K562 (cell line): ENCODE measurements at regions not wholly inside any gene's neighbourhood (a gene's known extent, or its start where the extent isn't known, plus 50 kb on each side); places are given as distances from the start of the nearest gene placed in this dataset.

ENCODE experiments used
- ATAC-seq: fragments of 200-7000 bp; cut with Tn5 transposase; 3 replicates; pipeline ENCODE4 v1.9.1; 2020; ENCODE audit warnings: moderate library complexity
- BruUV-seq: library from RNA; stranded (reverse); fragments of 400-500 nt; replicated peaks from 2 replicates; lab custom pipeline; 2021; lab: Mats Ljungman, UMichigan
- CTCF ChIA-PET: fragments of 300-600 bp; formaldehyde crosslinking; extraction: SDS; loops from one replicate; lab custom pipeline; 2021; ENCODE audit warnings: low intra/inter-chr PET ratio; lab: Yijun Ruan, JAX
- POLR2A ChIA-PET: fragments of 300-600, 350-650 bp; sonication (Branson Sonifier 250); formaldehyde crosslinking; extraction: SDS; loops from one replicate; lab custom pipeline; 2021; ENCODE audit warnings: antibody characterized with exemption, inconsistent platforms; lab: Yijun Ruan, JAX
- DNase-seq, 4 experiments: peaks; one replicate each; pipeline versions ENCODE4 v3.0.0 to v3.0.0-alpha.2; 2011 to 2018; ENCODE audit warnings: low spot score in 3 of 4, mixed read lengths in 3 of 4; ENCODE audit errors: extremely low read depth in 1 of 4
- FAIRE-seq: peaks from 2 replicates; lab custom pipeline; 2011; peaks lifted over from hg19 to GRCh38; lab: Jason Lieb, UNC
- H2AFZ ChIP-seq: 2 replicates; pipeline ENCODE4 v1.6.0; 2011; ENCODE audit warnings: low read depth, low read length, control low read depth, inconsistent platforms
- H3K27ac ChIP-seq: fragments of 200-600 bp; 3 replicates; pipeline ENCODE4 v1.8.0; 2011; ENCODE audit warnings: low read depth, mild to moderate bottlenecking, control low read depth, inconsistent platforms, low read length, moderate library complexity, mixed read lengths; ENCODE audit errors: extremely low read depth
- H3K27me3 ChIP-seq, 2 experiments: fragments of 300-600 bp in 1 of 2; 2 replicates in 1 of 2; 3 replicates in 1 of 2; pipeline versions ENCODE4 v1.6.0 to v1.8.0; 2011; ENCODE audit warnings: inconsistent platforms in 2 of 2, low read length in 2 of 2, mild to moderate bottlenecking in 1 of 2, mixed read lengths in 1 of 2, moderate library complexity in 1 of 2; ENCODE audit not compliant: control insufficient read depth in 2 of 2, insufficient read depth in 2 of 2
- H3K36me3 ChIP-seq: fragments of 300-600 bp; 3 replicates; pipeline ENCODE4 v1.8.0; 2011; ENCODE audit warnings: mild to moderate bottlenecking, low read length, inconsistent platforms; ENCODE audit not compliant: control insufficient read depth, insufficient read depth
- H3K4me1 ChIP-seq, 2 experiments: fragments of 200-600 bp in 1 of 2; replicated peaks in 1 of 2; 2 replicates in 1 of 2; 3 replicates in 1 of 2; pipeline versions ENCODE4 v1.5.1 to v1.8.0; 2011; ENCODE audit warnings: inconsistent platforms in 2 of 2, low read length in 2 of 2, mild to moderate bottlenecking in 1 of 2, mixed read lengths in 1 of 2, moderate library complexity in 1 of 2; ENCODE audit not compliant: control insufficient read depth in 2 of 2, insufficient read depth in 2 of 2
- H3K4me2 ChIP-seq: 2 replicates; pipeline ENCODE4 v1.6.1; 2011; ENCODE audit warnings: low read length, control low read depth, inconsistent platforms, mixed read lengths; ENCODE audit not compliant: insufficient read depth
- H3K4me3 ChIP-seq: fragments of 200-600 bp; sonication (generic), shearing (Covaris generic); 2 replicates; pipeline ENCODE4 v1.5.1; 2016; ENCODE audit warnings: control low read depth, inconsistent platforms
- H3K79me2 ChIP-seq: fragments of 200-600 bp; 3 replicates; pipeline ENCODE4 v1.8.0; 2011; ENCODE audit warnings: low read length, inconsistent platforms; ENCODE audit not compliant: control insufficient read depth, insufficient read depth
- H3K9ac ChIP-seq, 2 experiments: 2 replicates each; pipeline versions ENCODE4 v1.6.0 to v1.6.1; 2011; ENCODE audit warnings: low read depth in 2 of 2, low read length in 2 of 2, control low read depth in 1 of 2, inconsistent platforms in 1 of 2, mild to moderate bottlenecking in 1 of 2, mixed read lengths in 1 of 2; ENCODE audit not compliant: insufficient read depth in 1 of 2
- H3K9me1 ChIP-seq: one replicate; pipeline ENCODE4 v1.6.0; 2011; ENCODE audit warnings: inconsistent platforms, mild to moderate bottlenecking, low read length, moderate library complexity; ENCODE audit not compliant: control insufficient read depth, insufficient read depth
- H3K9me3 ChIP-seq: replicated peaks from 2 replicates; pipeline ENCODE4 v1.5.1; 2011; ENCODE audit warnings: low read depth, low read length, inconsistent platforms; ENCODE audit not compliant: control insufficient read depth, insufficient read depth
- H4K20me1 ChIP-seq: replicated peaks from 2 replicates; pipeline ENCODE4 v1.6.1; 2011; ENCODE audit warnings: low read length, inconsistent platforms, mixed read lengths; ENCODE audit not compliant: control insufficient read depth, insufficient read depth
- BHLHE40 ChIP-seq: IDR thresholded peaks from 2 replicates; pipeline ENCODE4 v1.6.1; 2011; ENCODE audit warnings: low read length, improper control_type of control experiment
- CEBPB ChIP-seq: fragments of 450-650 bp; IDR thresholded peaks from 2 replicates; pipeline ENCODE4 v1.6.1; 2016; ENCODE audit warnings: missing genetic modification characterization, missing compliant biosample characterization
- CHCHD3 ChIP-seq: fragments of 250-450 bp; sonication (Bioruptor Pico); IDR thresholded peaks from 2 replicates; pipeline ENCODE4 v2.1.2; 2022; ENCODE audit warnings: mild to moderate bottlenecking
- KAT2B ChIP-seq: IDR thresholded peaks from one replicate; pipeline ENCODE4 v1.6.1; 2012; ENCODE audit warnings: low read depth, mild to moderate bottlenecking, control low read depth, inconsistent platforms, low read length, moderate library complexity
- NR2F6 ChIP-seq: fragments of 450-650 bp; formaldehyde crosslinking; IDR thresholded peaks from 2 replicates; pipeline ENCODE4 v1.4.0; 2020; ENCODE audit warnings: mild to moderate bottlenecking
- PCBP2 ChIP-seq: fragments of 200-400 bp; formaldehyde crosslinking; IDR thresholded peaks from 2 replicates; pipeline ENCODE4 v1.6.1; 2018; ENCODE audit warnings: low read length, low read depth, mild to moderate bottlenecking, moderate library complexity; ENCODE audit not compliant: poor library complexity, severe bottlenecking
- RFX1 ChIP-seq: fragments of 450-650 bp; IDR thresholded peaks from 2 replicates; pipeline ENCODE4 v1.6.1; 2016; ENCODE audit warnings: mild to moderate bottlenecking, moderate library complexity
- ZNF12 ChIP-seq: sonication (generic); formaldehyde crosslinking; IDR thresholded peaks from 2 replicates; pipeline ENCODE4 v1.4.0; 2020; ENCODE audit warnings: mild to moderate bottlenecking, missing genetic modification reagents
- ZNF639 ChIP-seq, 2 experiments: fragments of 200-800 bp in 1 of 2; sonication (Bioruptor generic) in 1 of 2; sonication (generic) in 1 of 2; formaldehyde crosslinking in 1 of 2; IDR thresholded peaks in 1 of 2; conservative IDR thresholded peaks in 1 of 2; 2 replicates each; pipeline versions ENCODE4 v1.5.0 to v1.6.1; 2016 to 2020; ENCODE audit warnings: missing compliant biosample characterization in 1 of 2, missing genetic modification characterization in 1 of 2, missing genetic modification reagents in 1 of 2
- whole genome bisulfite sequencing: fragments of 100-300 bp; shearing (Covaris generic); methylation state at CpG from one replicate; pipeline ENCODE4 v1.1.6; 2016; ENCODE audit warnings: low coverage, mixed read lengths; ENCODE audit not compliant: insufficient coverage; ENCODE audit errors: missing lambda C conversion rate; 5-methylcytosine and 5-hydroxymethylcytosine counted together
- in situ Hi-C: fragments of 300-500 bp; cut with MboI; formaldehyde crosslinking; loops from 4 replicates; pipeline ENCODE4 v1.15.0; 2018; ENCODE audit warnings: inconsistent platforms, mixed read lengths
- intact Hi-C: fragments of 100-400 bp; cut with micrococcal nuclease; formaldehyde crosslinking; loops from 2 replicates; pipeline ENCODE4 v1.14.2; 2022
- TF ChIP-seq, protein P1 (sequence below): sonication (generic); formaldehyde crosslinking; IDR thresholded peaks from 2 replicates; pipeline ENCODE4 v1.8.0; 2022; ENCODE audit warnings: mild to moderate bottlenecking, missing genetic modification reagents
- TF ChIP-seq, protein P2 (sequence below): IDR thresholded peaks from 2 replicates; pipeline ENCODE4 v1.6.1; 2011; ENCODE audit warnings: borderline replicate concordance, low read depth, mild to moderate bottlenecking, moderate library complexity, low read length; ENCODE audit not compliant: insufficient read depth, poor library complexity, severe bottlenecking

- Histone ChIP-seq H3K36me3 (no peaks in the 10 kb centered on the region), H3K27me3 (no peaks in the 10 kb centered on the region; a peak in 2 of 5 replicates), H3K79me2 (no peaks in the 10 kb centered on the region), H3K4me1 (no peaks in the 10 kb centered on the region), H3K9ac (no peak overlapping the region), H3K27ac (no peak overlapping the region), H3K9me1 (no peaks in the 10 kb centered on the region), H3K4me3 (no peak overlapping the region), H3K4me2 (no peak overlapping the region), H2AFZ (no peak overlapping the region), H3K9me3 (no peaks in the 10 kb centered on the region), H4K20me1 (no peaks in the 10 kb centered on the region)
- ATAC-seq (no peak), DNase-seq (no peak), FAIRE-seq (no peak)
- in situ Hi-C loops = no loop called here
- intact Hi-C loops = no loop called here
- under 1% methylated on average over 10 of the region's 10 CpGs for WGBS
- BruUV-seq = no TSS peak
- POLR2A ChIA-PET = no interaction called here
- CTCF ChIA-PET = no interaction called here
- TF ChIP-seq PCBP2 = no peak
- TF ChIP-seq ZNF12 (CRISPR knock-in tag) = no peak
- TF ChIP-seq CHCHD3 (CRISPR knock-in tag) = no peak
- TF ChIP-seq KAT2B = no peak
- TF ChIP-seq BHLHE40 = no peak
- no peak for TF ChIP-seq RFX1
- no peak for TF ChIP-seq ZNF639 (CRISPR knock-in tag; conservative IDR thresholded peaks at IDR 0.05 in 1 of 2, IDR thresholded peaks at IDR 0.05 in 1 of 2)
- TF ChIP-seq, protein P1, sequence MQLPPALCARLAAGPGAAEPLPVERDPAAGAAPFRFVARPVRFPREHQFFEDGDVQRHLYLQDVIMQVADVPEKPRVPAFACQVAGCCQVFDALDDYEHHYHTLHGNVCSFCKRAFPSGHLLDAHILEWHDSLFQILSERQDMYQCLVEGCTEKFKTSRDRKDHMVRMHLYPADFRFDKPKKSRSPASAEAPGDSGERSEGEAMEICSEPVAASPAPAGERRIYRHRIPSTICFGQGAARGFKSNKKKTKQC = no peak
- no peak for TF ChIP-seq NR2F6 (CRISPR knock-in tag)
- TF ChIP-seq, protein P2, sequence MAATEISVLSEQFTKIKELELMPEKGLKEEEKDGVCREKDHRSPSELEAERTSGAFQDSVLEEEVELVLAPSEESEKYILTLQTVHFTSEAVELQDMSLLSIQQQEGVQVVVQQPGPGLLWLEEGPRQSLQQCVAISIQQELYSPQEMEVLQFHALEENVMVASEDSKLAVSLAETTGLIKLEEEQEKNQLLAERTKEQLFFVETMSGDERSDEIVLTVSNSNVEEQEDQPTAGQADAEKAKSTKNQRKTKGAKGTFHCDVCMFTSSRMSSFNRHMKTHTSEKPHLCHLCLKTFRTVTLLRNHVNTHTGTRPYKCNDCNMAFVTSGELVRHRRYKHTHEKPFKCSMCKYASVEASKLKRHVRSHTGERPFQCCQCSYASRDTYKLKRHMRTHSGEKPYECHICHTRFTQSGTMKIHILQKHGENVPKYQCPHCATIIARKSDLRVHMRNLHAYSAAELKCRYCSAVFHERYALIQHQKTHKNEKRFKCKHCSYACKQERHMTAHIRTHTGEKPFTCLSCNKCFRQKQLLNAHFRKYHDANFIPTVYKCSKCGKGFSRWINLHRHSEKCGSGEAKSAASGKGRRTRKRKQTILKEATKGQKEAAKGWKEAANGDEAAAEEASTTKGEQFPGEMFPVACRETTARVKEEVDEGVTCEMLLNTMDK = no peak
- no peak for TF ChIP-seq CEBPB
These were observed 135.6 kb upstream of the ALKAL2 start for GRCh38 chr2:423479-423878.
